ENCODE measurements at regions not wholly inside any gene's neighbourhood (a gene's known extent, or its start where the extent isn't known, plus 50 kb on each side); places are given as distances from the start of the nearest gene placed in this dataset.

- intact Hi-C loops (cut with DNase I): no loop called here
- H3K4me3 ChIP-seq: no peak overlapping the region
- TF ChIP-seq POLR2AphosphoS5 (IDR thresholded peaks at IDR 0.05; ENCODE audit: insufficient read depth in 1 of 2, low read depth in 1 of 2) (no peak), POLR2A (IDR thresholded peaks at IDR 0.05) (no peak)
- TF ChIP-seq, protein P1, sequence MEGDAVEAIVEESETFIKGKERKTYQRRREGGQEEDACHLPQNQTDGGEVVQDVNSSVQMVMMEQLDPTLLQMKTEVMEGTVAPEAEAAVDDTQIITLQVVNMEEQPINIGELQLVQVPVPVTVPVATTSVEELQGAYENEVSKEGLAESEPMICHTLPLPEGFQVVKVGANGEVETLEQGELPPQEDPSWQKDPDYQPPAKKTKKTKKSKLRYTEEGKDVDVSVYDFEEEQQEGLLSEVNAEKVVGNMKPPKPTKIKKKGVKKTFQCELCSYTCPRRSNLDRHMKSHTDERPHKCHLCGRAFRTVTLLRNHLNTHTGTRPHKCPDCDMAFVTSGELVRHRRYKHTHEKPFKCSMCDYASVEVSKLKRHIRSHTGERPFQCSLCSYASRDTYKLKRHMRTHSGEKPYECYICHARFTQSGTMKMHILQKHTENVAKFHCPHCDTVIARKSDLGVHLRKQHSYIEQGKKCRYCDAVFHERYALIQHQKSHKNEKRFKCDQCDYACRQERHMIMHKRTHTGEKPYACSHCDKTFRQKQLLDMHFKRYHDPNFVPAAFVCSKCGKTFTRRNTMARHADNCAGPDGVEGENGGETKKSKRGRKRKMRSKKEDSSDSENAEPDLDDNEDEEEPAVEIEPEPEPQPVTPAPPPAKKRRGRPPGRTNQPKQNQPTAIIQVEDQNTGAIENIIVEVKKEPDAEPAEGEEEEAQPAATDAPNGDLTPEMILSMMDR (IDR thresholded peaks at IDR 0.05): no peak
- no peaks in the 10 kb centered on the region for H3K27me3 ChIP-seq
- no peaks in the 10 kb centered on the region for H3K9me3 ChIP-seq
- H3K27ac ChIP-seq: no peak overlapping the region
- no peaks in the 10 kb centered on the region for H3K36me3 ChIP-seq
- H3K4me1 ChIP-seq: no peaks in the 10 kb centered on the region
- peak; percentile 44 to 55 for DNase-seq (ENCODE audit: extremely low spot score in 2 of 2)
These were observed 130.0 kb upstream of the GPC1 start for GRCh38 chr2:240305369-240305962.

DNA sequence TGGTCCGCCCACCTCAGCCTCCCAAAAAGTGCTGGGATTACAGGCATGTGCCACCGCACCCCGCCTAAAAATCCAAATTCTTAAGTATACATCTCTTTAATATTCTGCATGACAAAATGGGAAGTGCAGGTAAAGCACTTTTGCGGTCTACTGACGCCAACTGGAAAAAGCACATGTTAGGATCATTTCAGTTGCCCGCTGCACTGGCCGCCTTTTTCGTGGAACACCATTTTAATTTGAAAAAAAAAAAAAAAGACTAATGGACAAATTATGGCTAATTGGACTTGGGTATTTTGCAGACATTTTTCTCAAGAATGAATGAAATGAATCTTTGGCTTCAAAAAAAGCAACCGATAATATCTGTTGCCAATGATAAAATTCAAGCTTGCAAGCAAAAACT is 129.3 kb upstream of the GPC1 start:
- DNase-seq (ENCODE audit: extremely low spot score in 2 of 2): peak in 1 of 2 donors; percentile 18
- TF ChIP-seq, protein P1 (IDR thresholded peaks at IDR 0.05): no peak
- TF ChIP-seq POLR2A (IDR thresholded peaks at IDR 0.05) (no peak), POLR2AphosphoS5 (IDR thresholded peaks at IDR 0.05; ENCODE audit: insufficient read depth in 1 of 2, low read depth in 1 of 2) (no peak)
- intact Hi-C loops (cut with DNase I): no loop called here

DNA sequence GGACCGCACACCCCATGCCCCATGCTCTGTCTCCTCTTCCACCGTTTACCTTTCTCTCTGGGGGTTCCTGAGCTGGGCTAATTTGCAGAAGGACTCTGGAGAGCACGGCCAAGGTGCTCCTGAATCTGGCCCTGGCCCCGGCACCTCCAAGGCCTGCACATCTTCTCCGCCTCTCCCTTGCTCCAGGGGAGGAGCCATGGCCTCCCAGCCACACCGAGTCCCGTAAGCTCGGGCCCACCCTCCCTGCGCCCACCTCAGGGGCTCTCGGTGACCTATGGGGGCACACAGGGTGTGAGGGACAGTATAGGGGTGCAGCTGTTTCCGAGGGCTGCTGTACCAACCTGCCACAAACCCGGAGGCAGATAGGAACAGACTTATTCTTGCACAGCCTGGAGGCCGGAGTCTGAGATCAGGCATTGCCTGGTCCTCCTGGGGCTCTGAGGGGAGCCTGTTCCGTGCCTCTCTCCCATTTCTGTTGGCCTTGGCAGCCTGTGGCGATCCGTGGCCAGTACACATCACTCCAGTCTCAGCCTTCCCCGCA is 127.3 kb upstream of the GPC1 start:
- no peaks in the 10 kb centered on the region for H3K36me3 ChIP-seq
- DNase-seq (ENCODE audit: extremely low spot score in 2 of 2): no peak
- H3K27ac ChIP-seq: no peak overlapping the region
- TF ChIP-seq POLR2AphosphoS5 (IDR thresholded peaks at IDR 0.05; ENCODE audit: insufficient read depth in 1 of 2, low read depth in 1 of 2) (no peak), POLR2A (IDR thresholded peaks at IDR 0.05) (no peak)
- TF ChIP-seq, protein P1 (IDR thresholded peaks at IDR 0.05): no peak
- H3K27me3 ChIP-seq: no peaks in the 10 kb centered on the region
- H3K4me3 ChIP-seq: no peak overlapping the region
- intact Hi-C loops (cut with DNase I): no loop called here
- no peaks in the 10 kb centered on the region for H3K9me3 ChIP-seq
- no peaks in the 10 kb centered on the region for H3K4me1 ChIP-seq

More for the DNA sequence above, 129.3 kb upstream of the GPC1 start:
- no peaks in the 10 kb centered on the region for H3K9me3 ChIP-seq
- H3K4me3 ChIP-seq: no peak overlapping the region
- H3K36me3 ChIP-seq: no peaks in the 10 kb centered on the region
- H3K4me1 ChIP-seq: no peaks in the 10 kb centered on the region
- H3K27me3 ChIP-seq: no peaks in the 10 kb centered on the region
- no peak overlapping the region for H3K27ac ChIP-seq

DNA sequence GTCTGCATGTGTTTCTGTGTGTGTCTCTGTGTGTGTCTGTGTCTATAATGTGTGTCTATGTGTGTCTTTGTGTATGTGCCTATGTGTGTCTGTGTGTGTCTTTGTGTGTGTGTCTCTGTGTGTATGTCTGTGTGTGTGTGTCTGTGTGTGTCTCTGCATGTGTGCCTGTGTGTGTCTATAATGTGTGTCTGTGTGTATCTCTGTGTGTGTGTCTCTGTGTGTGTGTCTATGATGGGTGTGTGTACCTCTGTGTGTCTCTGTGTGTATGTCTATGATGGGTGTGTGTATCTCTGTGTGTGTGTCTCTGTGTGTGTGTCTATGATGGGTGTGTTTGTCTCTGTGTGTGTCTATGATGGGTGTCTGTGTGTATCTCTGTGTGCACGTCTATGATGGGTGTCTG is 126.2 kb upstream of the GPC1 start:
- H3K9me3 ChIP-seq: no peaks in the 10 kb centered on the region
- DNase-seq (ENCODE audit: extremely low spot score in 2 of 2): no peak
- no peak for TF ChIP-seq POLR2AphosphoS5 (IDR thresholded peaks at IDR 0.05; ENCODE audit: insufficient read depth in 1 of 2, low read depth in 1 of 2)
- TF ChIP-seq POLR2A (IDR thresholded peaks at IDR 0.05): no peak
- TF ChIP-seq, protein P1 (IDR thresholded peaks at IDR 0.05): no peak
- H3K4me3 ChIP-seq: no peak overlapping the region
- H3K27me3 ChIP-seq: no peaks in the 10 kb centered on the region
- no peak overlapping the region for H3K27ac ChIP-seq
- H3K4me1 ChIP-seq: no peaks in the 10 kb centered on the region
- no peaks in the 10 kb centered on the region for H3K36me3 ChIP-seq
- intact Hi-C loops (cut with DNase I): no loop called here

- H3K4me3 ChIP-seq: no peak overlapping the region
- H3K9me3 ChIP-seq: no peaks in the 10 kb centered on the region
- no peak overlapping the region for H3K27ac ChIP-seq
- no peak for DNase-seq (ENCODE audit: extremely low spot score in 2 of 2)
- H3K4me1 ChIP-seq: no peaks in the 10 kb centered on the region
- intact Hi-C loops (cut with DNase I): no loop called here
- H3K27me3 ChIP-seq: no peaks in the 10 kb centered on the region
- no peak for TF ChIP-seq POLR2A (IDR thresholded peaks at IDR 0.05)
- no peak for TF ChIP-seq POLR2AphosphoS5 (IDR thresholded peaks at IDR 0.05; ENCODE audit: insufficient read depth in 1 of 2, low read depth in 1 of 2)
- TF ChIP-seq, protein P1 (IDR thresholded peaks at IDR 0.05): no peak
- no peaks in the 10 kb centered on the region for H3K36me3 ChIP-seq
These were observed 125.3 kb upstream of the GPC1 start for GRCh38 chr2:240310201-240310600.
